ENCODE measurements at regions not wholly inside any gene's neighbourhood (a gene's known extent, or its start where the extent isn't known, plus 50 kb on each side); places are given as distances from the start of the nearest gene placed in this dataset.

DNA sequence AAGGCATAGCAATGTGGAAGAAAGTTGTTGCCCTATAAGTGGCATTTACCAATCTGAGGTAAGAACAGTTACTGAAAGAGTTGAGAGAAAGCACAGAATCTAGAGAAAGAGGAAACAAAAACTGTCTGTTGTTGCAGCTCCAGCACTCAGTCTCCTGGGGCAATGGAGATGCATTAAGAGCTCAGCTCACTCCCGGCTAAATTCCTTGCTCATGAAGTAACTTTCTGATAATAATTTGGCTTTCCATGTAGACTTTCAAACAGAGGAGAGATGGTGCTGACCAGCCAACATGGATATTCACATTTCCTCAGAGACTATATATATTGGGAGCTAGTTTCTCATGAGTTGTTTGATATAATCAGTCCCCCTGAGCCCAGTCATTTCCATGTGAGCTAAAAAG is 135.3 kb downstream of the GDAP2 start:
- Histone ChIP-seq H3K9ac (ENCODE audit: low read length) (no peak overlapping the region), H3K27ac (ENCODE audit: low read length) (no peak overlapping the region), H3K4me1 (ENCODE audit: low read length) (no peaks in the 10 kb centered on the region), H3K4me3 (ENCODE audit: low read length) (no peak overlapping the region), H3F3A (ENCODE audit: insufficient read depth, low read length) (no peaks in the 10 kb centered on the region), H2AFZ (ENCODE audit: low read length) (no peak overlapping the region), H3K79me2 (ENCODE audit: low read length) (no peaks in the 10 kb centered on the region), H3K4me2 (ENCODE audit: low read depth, low read length) (no peak overlapping the region), H4K20me1 (ENCODE audit: insufficient read depth, low read length) (no peaks in the 10 kb centered on the region), H3K9me2 (replicated peaks; ENCODE audit: insufficient read depth, low read length) (no peaks in the 10 kb centered on the region), H3K9me3 (replicated peaks; ENCODE audit: insufficient read depth, low read length) (no peaks in the 10 kb centered on the region), H3K36me3 (replicated peaks; ENCODE audit: insufficient read depth, low read length) (no peaks in the 10 kb centered on the region), H3K27me3 (replicated peaks; ENCODE audit: insufficient read depth, low read length) (no peaks in the 10 kb centered on the region)
- TF ChIP-seq EZH2 (optimal IDR thresholded peaks at IDR 0.05; ENCODE audit: low read depth, low read length) (no peak), EZH2phosphoT487 (IDR thresholded peaks at IDR 0.05; ENCODE audit: low read length) (no peak)
- TF ChIP-seq, protein P1, sequence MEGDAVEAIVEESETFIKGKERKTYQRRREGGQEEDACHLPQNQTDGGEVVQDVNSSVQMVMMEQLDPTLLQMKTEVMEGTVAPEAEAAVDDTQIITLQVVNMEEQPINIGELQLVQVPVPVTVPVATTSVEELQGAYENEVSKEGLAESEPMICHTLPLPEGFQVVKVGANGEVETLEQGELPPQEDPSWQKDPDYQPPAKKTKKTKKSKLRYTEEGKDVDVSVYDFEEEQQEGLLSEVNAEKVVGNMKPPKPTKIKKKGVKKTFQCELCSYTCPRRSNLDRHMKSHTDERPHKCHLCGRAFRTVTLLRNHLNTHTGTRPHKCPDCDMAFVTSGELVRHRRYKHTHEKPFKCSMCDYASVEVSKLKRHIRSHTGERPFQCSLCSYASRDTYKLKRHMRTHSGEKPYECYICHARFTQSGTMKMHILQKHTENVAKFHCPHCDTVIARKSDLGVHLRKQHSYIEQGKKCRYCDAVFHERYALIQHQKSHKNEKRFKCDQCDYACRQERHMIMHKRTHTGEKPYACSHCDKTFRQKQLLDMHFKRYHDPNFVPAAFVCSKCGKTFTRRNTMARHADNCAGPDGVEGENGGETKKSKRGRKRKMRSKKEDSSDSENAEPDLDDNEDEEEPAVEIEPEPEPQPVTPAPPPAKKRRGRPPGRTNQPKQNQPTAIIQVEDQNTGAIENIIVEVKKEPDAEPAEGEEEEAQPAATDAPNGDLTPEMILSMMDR (IDR thresholded peaks at IDR 0.05; ENCODE audit: low read length): no peak
- DNase-seq: no peak

DNA sequence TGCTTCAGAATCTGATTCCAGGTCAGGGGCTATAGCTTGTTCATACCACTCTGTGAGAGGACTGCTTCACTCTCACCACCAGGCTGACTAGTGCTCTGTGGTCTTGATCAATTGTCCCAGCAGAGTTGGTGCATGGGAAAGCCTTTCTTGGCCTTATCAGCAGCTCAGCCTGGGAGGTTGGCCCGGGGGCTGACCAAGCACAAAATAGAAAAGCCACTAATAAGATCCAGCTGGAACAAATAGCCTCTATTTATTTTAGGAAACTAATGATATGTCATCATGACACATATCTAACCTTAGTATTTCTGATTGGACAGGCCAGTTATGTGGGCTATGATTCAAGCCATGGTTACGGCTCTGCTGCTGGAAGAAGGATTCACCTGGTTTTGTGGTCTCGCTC is 134.2 kb downstream of the GDAP2 start:
- H3K27me3 ChIP-seq (replicated peaks; ENCODE audit: insufficient read depth, low read length): no peaks in the 10 kb centered on the region
- H3K36me3 ChIP-seq (replicated peaks; ENCODE audit: insufficient read depth, low read length): no peaks in the 10 kb centered on the region
- TF ChIP-seq, protein P1 (IDR thresholded peaks at IDR 0.05; ENCODE audit: low read length): no peak
- no peak for TF ChIP-seq EZH2 (optimal IDR thresholded peaks at IDR 0.05; ENCODE audit: low read depth, low read length)
- TF ChIP-seq EZH2phosphoT487 (IDR thresholded peaks at IDR 0.05; ENCODE audit: low read length): no peak
- H3K79me2 ChIP-seq (ENCODE audit: low read length): no peaks in the 10 kb centered on the region
- no peaks in the 10 kb centered on the region for H3K4me1 ChIP-seq (ENCODE audit: low read length)
- H3F3A ChIP-seq (ENCODE audit: insufficient read depth, low read length): no peaks in the 10 kb centered on the region
- H2AFZ ChIP-seq (ENCODE audit: low read length): no peak overlapping the region
- no peaks in the 10 kb centered on the region for H3K9me3 ChIP-seq (replicated peaks; ENCODE audit: insufficient read depth, low read length)
- H3K27ac ChIP-seq (ENCODE audit: low read length): no peak overlapping the region
- no peak overlapping the region for H3K4me3 ChIP-seq (ENCODE audit: low read length)
- DNase-seq: no peak
- no peaks in the 10 kb centered on the region for H4K20me1 ChIP-seq (ENCODE audit: insufficient read depth, low read length)
- H3K4me2 ChIP-seq (ENCODE audit: low read depth, low read length): no peak overlapping the region
- H3K9me2 ChIP-seq (replicated peaks; ENCODE audit: insufficient read depth, low read length): no peaks in the 10 kb centered on the region
- no peak overlapping the region for H3K9ac ChIP-seq (ENCODE audit: low read length)

DNA sequence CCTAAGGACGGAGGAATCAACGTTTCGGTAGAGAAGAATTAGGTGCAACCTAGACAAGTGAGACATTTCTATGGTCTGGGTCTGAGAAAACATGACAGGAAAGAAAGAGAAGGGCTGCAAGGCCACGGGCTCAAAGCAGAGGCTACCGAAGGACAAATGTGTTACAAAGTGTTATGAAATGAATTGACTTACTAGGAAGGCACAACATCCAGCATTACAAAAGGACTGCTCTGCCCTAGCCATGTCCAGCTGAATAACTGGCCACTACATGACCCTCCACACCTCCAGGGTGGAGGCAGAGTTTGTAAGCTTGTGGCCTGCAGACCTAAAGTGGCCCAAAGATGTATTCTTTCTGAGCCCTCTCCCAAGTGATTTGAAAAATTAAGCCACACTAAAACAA is 133.6 kb downstream of the GDAP2 start:
- H3K9ac ChIP-seq (ENCODE audit: low read length): no peak overlapping the region
- DNase-seq: no peak
- no peaks in the 10 kb centered on the region for H3K27me3 ChIP-seq (replicated peaks; ENCODE audit: insufficient read depth, low read length)
- no peaks in the 10 kb centered on the region for H4K20me1 ChIP-seq (ENCODE audit: insufficient read depth, low read length)
- TF ChIP-seq, protein P1 (IDR thresholded peaks at IDR 0.05; ENCODE audit: low read length): no peak
- no peak for TF ChIP-seq EZH2phosphoT487 (IDR thresholded peaks at IDR 0.05; ENCODE audit: low read length)
- H3F3A ChIP-seq (ENCODE audit: insufficient read depth, low read length): no peaks in the 10 kb centered on the region
- no peaks in the 10 kb centered on the region for H3K4me1 ChIP-seq (ENCODE audit: low read length)
- H3K27ac ChIP-seq (ENCODE audit: low read length): no peak overlapping the region
- no peak overlapping the region for H2AFZ ChIP-seq (ENCODE audit: low read length)
- H3K9me3 ChIP-seq (replicated peaks; ENCODE audit: insufficient read depth, low read length): no peaks in the 10 kb centered on the region
- H3K79me2 ChIP-seq (ENCODE audit: low read length): no peaks in the 10 kb centered on the region
- no peaks in the 10 kb centered on the region for H3K36me3 ChIP-seq (replicated peaks; ENCODE audit: insufficient read depth, low read length)
- H3K4me2 ChIP-seq (ENCODE audit: low read depth, low read length): no peak overlapping the region
- no peaks in the 10 kb centered on the region for H3K9me2 ChIP-seq (replicated peaks; ENCODE audit: insufficient read depth, low read length)
- H3K4me3 ChIP-seq (ENCODE audit: low read length): no peak overlapping the region

All from MM.1S (cell line).